GM18867 (cell line): ENCODE measurements at regions not wholly inside any gene's neighbourhood (a gene's known extent, or its start where the extent isn't known, plus 50 kb on each side); places are given as distances from the start of the nearest gene placed in this dataset.

Experiments used
- ATAC-seq: cut with Tn5 transposase; IDR thresholded peaks from one replicate; pipeline ENCODE4 v1.9.1; 2021; ENCODE audit warnings: mild to moderate bottlenecking, moderate library complexity; ENCODE audit not compliant: unreplicated experiment

- no peak for ATAC-seq
These were observed 73.8 kb downstream of the CBLN2 start for GRCh38 chr18:72470391-72470790.

GRCh38 chr18:72468021-72468710 is 76.0 kb downstream of the CBLN2 start:
- ATAC-seq: no peak

GRCh38 chr18:72460210-72460680 is 83.9 kb downstream of the CBLN2 start:
- no peak for ATAC-seq

- no peak for ATAC-seq
These were observed 85.9 kb downstream of the CBLN2 start for GRCh38 chr18:72458271-72458670.

GRCh38 chr18:72456802-72457201 is 87.3 kb downstream of the CBLN2 start:
- no peak for ATAC-seq

GRCh38 chr18:72452328-72452727 is 91.8 kb downstream of the CBLN2 start:
- no peak for ATAC-seq

- ATAC-seq: no peak
These were observed 99.4 kb downstream of the CBLN2 start for GRCh38 chr18:72444798-72445155.

GRCh38 chr18:72444111-72444797 is 99.9 kb downstream of the CBLN2 start:
- ATAC-seq: no peak

- ATAC-seq: no peak
These were observed 107.7 kb downstream of the CBLN2 start for GRCh38 chr18:72436401-72436800.

GRCh38 chr18:72433756-72434155 is 110.4 kb downstream of the CBLN2 start:
- no peak for ATAC-seq

- no peak for ATAC-seq
These were observed 116.4 kb downstream of the CBLN2 start for GRCh38 chr18:72427721-72428120.

GRCh38 chr18:72419914-72420313 is 124.2 kb downstream of the CBLN2 start:
- no peak for ATAC-seq

GRCh38 chr18:72412927-72413326 is 131.2 kb downstream of the CBLN2 start:
- no peak for ATAC-seq

- no peak for ATAC-seq
These were observed 132.9 kb downstream of the CBLN2 start for GRCh38 chr18:72411261-72411660.

- no peak for ATAC-seq
These were observed 133.7 kb downstream of the CBLN2 start for GRCh38 chr18:72410399-72410798.

- ATAC-seq: no peak
These were observed 134.2 kb downstream of the CBLN2 start for GRCh38 chr18:72409903-72410302.

- no peak for ATAC-seq
These were observed 137.1 kb downstream of the CBLN2 start for GRCh38 chr18:72407048-72407447.

GRCh38 chr18:72391951-72392350 is 152.2 kb downstream of the CBLN2 start:
- ATAC-seq: no peak

GRCh38 chr18:72391427-72391826 is 152.7 kb downstream of the CBLN2 start:
- ATAC-seq: no peak

- no peak for ATAC-seq
These were observed 166.1 kb downstream of the CBLN2 start for GRCh38 chr18:72378016-72378415.

GRCh38 chr18:72376256-72376655 is 167.9 kb downstream of the CBLN2 start:
- no peak for ATAC-seq

GRCh38 chr18:72375618-72376017 is 168.5 kb downstream of the CBLN2 start:
- no peak for ATAC-seq

- no peak for ATAC-seq
These were observed 172.1 kb downstream of the CBLN2 start for GRCh38 chr18:72372076-72372475.
